ENCODE measurements at regions not wholly inside any gene's neighbourhood (a gene's known extent, or its start where the extent isn't known, plus 50 kb on each side); places are given as distances from the start of the nearest gene placed in this dataset.

DNA sequence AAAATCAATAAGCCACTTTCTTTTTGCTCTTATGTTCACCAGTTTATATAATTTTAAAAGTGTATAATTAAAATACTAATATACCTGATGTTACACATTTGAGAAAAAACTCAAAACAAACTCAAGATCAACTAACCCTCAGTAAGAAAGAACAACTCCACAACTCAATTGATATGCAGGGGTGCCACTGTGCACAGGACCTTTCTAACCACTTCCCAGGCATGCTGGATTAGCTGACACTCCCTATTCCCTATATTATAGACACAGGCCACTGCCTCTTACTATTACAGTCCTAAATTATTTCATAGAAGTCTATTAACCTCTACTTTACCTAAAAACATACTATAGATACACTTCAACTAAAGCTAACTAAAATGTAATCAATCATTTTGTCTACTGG is 191.7 kb upstream of the KRR1 start:
- TF ChIP-seq, protein P1, sequence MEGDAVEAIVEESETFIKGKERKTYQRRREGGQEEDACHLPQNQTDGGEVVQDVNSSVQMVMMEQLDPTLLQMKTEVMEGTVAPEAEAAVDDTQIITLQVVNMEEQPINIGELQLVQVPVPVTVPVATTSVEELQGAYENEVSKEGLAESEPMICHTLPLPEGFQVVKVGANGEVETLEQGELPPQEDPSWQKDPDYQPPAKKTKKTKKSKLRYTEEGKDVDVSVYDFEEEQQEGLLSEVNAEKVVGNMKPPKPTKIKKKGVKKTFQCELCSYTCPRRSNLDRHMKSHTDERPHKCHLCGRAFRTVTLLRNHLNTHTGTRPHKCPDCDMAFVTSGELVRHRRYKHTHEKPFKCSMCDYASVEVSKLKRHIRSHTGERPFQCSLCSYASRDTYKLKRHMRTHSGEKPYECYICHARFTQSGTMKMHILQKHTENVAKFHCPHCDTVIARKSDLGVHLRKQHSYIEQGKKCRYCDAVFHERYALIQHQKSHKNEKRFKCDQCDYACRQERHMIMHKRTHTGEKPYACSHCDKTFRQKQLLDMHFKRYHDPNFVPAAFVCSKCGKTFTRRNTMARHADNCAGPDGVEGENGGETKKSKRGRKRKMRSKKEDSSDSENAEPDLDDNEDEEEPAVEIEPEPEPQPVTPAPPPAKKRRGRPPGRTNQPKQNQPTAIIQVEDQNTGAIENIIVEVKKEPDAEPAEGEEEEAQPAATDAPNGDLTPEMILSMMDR (IDR thresholded peaks at IDR 0.05), result no peak
- TF ChIP-seq POLR2A (IDR thresholded peaks at IDR 0.05) (no peak), POLR2AphosphoS5 (IDR thresholded peaks at IDR 0.05) (no peak)
- Histone ChIP-seq H3K9me3 (no peaks in the 10 kb centered on the region), H3K27me3 (no peaks in the 10 kb centered on the region), H3K4me1 (no peaks in the 10 kb centered on the region), H3K36me3 (no peaks in the 10 kb centered on the region), H3K4me3 (no peak overlapping the region), H3K27ac (no peak overlapping the region)
- intact Hi-C loops (cut with DNase I; ENCODE audit: low total_unique reads), result no loop called here
- no peak for DNase-seq (ENCODE audit: low spot score in 2 of 2)

DNA sequence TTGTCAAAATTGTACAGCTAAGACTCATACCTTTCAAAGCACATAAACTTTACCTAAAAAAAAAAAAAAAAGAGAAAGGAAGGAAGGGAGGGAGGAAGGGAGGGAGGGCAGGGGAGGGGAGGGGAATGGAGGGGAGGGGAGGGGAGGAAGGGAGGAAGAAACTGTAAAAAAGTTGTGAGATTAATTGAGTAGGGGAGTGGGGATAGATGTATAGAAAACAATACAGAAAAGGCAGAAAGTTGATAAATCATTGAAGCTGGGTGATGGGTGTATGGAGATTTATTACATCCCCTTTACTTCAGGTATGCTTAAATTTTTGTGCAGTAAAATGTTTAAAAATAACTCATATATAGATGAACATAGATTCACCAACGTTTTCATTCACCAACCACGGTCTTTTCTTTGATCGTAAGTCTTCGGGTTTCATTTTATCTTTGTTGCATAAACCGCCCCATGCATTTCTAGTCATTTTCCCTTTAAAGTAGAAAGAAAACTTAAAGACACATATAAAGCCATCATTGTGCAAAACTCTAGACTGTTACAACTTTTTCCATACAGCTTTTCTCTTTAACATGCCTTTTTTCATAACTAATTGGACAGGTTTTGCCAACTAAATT is 191.2 kb upstream of the KRR1 start:
- intact Hi-C loops (cut with DNase I; ENCODE audit: low total_unique reads), result no loop called here
- H3K9me3 ChIP-seq, result no peaks in the 10 kb centered on the region
- DNase-seq (ENCODE audit: low spot score in 2 of 2), result no peak
- H3K27me3 ChIP-seq, result no peaks in the 10 kb centered on the region
- TF ChIP-seq POLR2AphosphoS5 (IDR thresholded peaks at IDR 0.05), result no peak
- TF ChIP-seq, protein P1 (IDR thresholded peaks at IDR 0.05), result no peak
- TF ChIP-seq POLR2A (IDR thresholded peaks at IDR 0.05), result no peak
- H3K4me3 ChIP-seq, result no peak overlapping the region
- H3K27ac ChIP-seq, result no peak overlapping the region
- no peaks in the 10 kb centered on the region for H3K4me1 ChIP-seq
- no peaks in the 10 kb centered on the region for H3K36me3 ChIP-seq

GRCh38 chr12:75701859-75702258 is 190.4 kb upstream of the KRR1 start:
- H3K9me3 ChIP-seq, result no peaks in the 10 kb centered on the region
- H3K4me1 ChIP-seq, result no peaks in the 10 kb centered on the region
- H3K27me3 ChIP-seq, result no peaks in the 10 kb centered on the region
- DNase-seq (ENCODE audit: low spot score in 2 of 2), result no peak
- H3K4me3 ChIP-seq, result no peak overlapping the region
- H3K27ac ChIP-seq, result no peak overlapping the region
- TF ChIP-seq POLR2AphosphoS5 (IDR thresholded peaks at IDR 0.05) (no peak), POLR2A (IDR thresholded peaks at IDR 0.05) (no peak)
- TF ChIP-seq, protein P1 (IDR thresholded peaks at IDR 0.05), result no peak
- H3K36me3 ChIP-seq, result no peaks in the 10 kb centered on the region
- intact Hi-C loops (cut with DNase I; ENCODE audit: low total_unique reads), result no loop called here

- no peaks in the 10 kb centered on the region for H3K9me3 ChIP-seq
- DNase-seq (ENCODE audit: low spot score in 2 of 2), result no peak
- H3K4me1 ChIP-seq, result no peaks in the 10 kb centered on the region
- no peaks in the 10 kb centered on the region for H3K36me3 ChIP-seq
- TF ChIP-seq POLR2AphosphoS5 (IDR thresholded peaks at IDR 0.05) (no peak), POLR2A (IDR thresholded peaks at IDR 0.05) (no peak)
- TF ChIP-seq, protein P1 (IDR thresholded peaks at IDR 0.05), result no peak
- no peak overlapping the region for H3K4me3 ChIP-seq
- intact Hi-C loops (cut with DNase I; ENCODE audit: low total_unique reads), result no loop called here
- no peaks in the 10 kb centered on the region for H3K27me3 ChIP-seq
- no peak overlapping the region for H3K27ac ChIP-seq
Measured at GRCh38 chr12:75699728-75700496, 188.5 kb upstream of the KRR1 start.

DNA sequence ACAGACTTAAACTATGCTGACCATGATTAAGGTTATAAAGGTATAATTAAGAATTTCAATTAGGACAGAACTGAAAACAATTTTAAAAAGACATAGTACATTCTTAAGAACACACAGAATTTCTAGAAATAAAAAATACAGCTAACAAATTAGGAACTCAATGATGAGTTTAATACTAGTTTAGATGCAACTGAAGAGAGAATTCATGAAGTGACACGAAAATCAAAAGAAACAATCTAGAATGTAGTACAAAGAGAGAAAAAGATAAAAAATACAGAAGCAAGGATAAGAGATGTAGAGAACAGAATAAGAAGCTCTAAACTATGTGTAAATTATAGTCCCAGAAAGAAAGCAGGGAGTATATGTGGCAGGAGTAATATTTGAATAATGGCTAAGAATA is 187.8 kb upstream of the KRR1 start:
- TF ChIP-seq POLR2AphosphoS5 (IDR thresholded peaks at IDR 0.05) (no peak), POLR2A (IDR thresholded peaks at IDR 0.05) (no peak)
- TF ChIP-seq, protein P1 (IDR thresholded peaks at IDR 0.05), result no peak
- intact Hi-C loops (cut with DNase I; ENCODE audit: low total_unique reads), result no loop called here
- no peak overlapping the region for H3K27ac ChIP-seq
- H3K36me3 ChIP-seq, result no peaks in the 10 kb centered on the region
- H3K4me1 ChIP-seq, result no peaks in the 10 kb centered on the region
- H3K4me3 ChIP-seq, result no peak overlapping the region
- no peaks in the 10 kb centered on the region for H3K27me3 ChIP-seq
- no peak for DNase-seq (ENCODE audit: low spot score in 2 of 2)
- no peaks in the 10 kb centered on the region for H3K9me3 ChIP-seq

Data from breast epithelium (tissue), 4 donors.